Fibroblast of lung (primary cell): ENCODE measurements at regions not wholly inside any gene's neighbourhood (a gene's known extent, or its start where the extent isn't known, plus 50 kb on each side); places are given as distances from the start of the nearest gene placed in this dataset.
A peak's percentile ranks its signal among the peaks of the same experiment; 100 is the strongest.

Source experiments
- DNase-seq, 2 donors: peaks; one replicate each; pipeline versions ENCODE4 v3.0.0 to v3.0.0-alpha.2; 2010; ENCODE audit warnings: low read depth in 2 of 2
- H2AFZ ChIP-seq: 2 replicates; pipeline ENCODE4 v1.5.1; 2012; ENCODE audit warnings: low read length, control low read depth, inconsistent platforms
- H3K27ac ChIP-seq: 2 replicates; pipeline ENCODE4 v1.5.1; 2011; ENCODE audit warnings: low read length, control low read depth; ENCODE audit not compliant: insufficient read depth
- H3K27me3 ChIP-seq: 2 replicates; pipeline ENCODE4 v1.5.1; 2011; ENCODE audit warnings: mild to moderate bottlenecking, low read length; ENCODE audit not compliant: control insufficient read depth, insufficient read depth
- H3K36me3 ChIP-seq: 2 replicates; pipeline ENCODE4 v1.5.1; 2011; ENCODE audit warnings: low read length; ENCODE audit not compliant: control insufficient read depth, insufficient read depth
- H3K4me1 ChIP-seq: 2 replicates; pipeline ENCODE4 v1.5.1; 2011; ENCODE audit warnings: low read length; ENCODE audit not compliant: control insufficient read depth, insufficient read depth; ENCODE audit errors: extremely low read depth
- H3K4me2 ChIP-seq: 2 replicates; pipeline ENCODE4 v1.5.1; 2011; ENCODE audit warnings: low read length, control low read depth; ENCODE audit not compliant: insufficient read depth; ENCODE audit errors: extremely low read depth
- H3K4me3 ChIP-seq, 4 experiments: fragments of 200-600 bp in 1 of 4; sonication (generic) in 1 of 4; replicated peaks in 1 of 4; 2 replicates each; pipeline ENCODE4 v1.5.1; 2011 to 2016; ENCODE audit warnings: low read length in 4 of 4, low read depth in 3 of 4, mild to moderate bottlenecking in 3 of 4, control low read depth in 2 of 4, inconsistent platforms in 1 of 4, mixed read lengths in 1 of 4; ENCODE audit not compliant: insufficient read depth in 1 of 4; ENCODE audit errors: control extremely low read depth in 1 of 4
- H3K79me2 ChIP-seq: 2 replicates; pipeline ENCODE4 v1.5.1; 2012; ENCODE audit warnings: mild to moderate bottlenecking, low read length, inconsistent platforms; ENCODE audit not compliant: control insufficient read depth, insufficient read depth
- H3K9ac ChIP-seq: 2 replicates; pipeline ENCODE4 v1.5.1; 2011; ENCODE audit warnings: mild to moderate bottlenecking, low read length, control low read depth; ENCODE audit not compliant: insufficient read depth
- H3K9me3 ChIP-seq: 2 replicates; pipeline ENCODE4 v1.5.1; 2012; ENCODE audit warnings: low read depth, low read length; ENCODE audit not compliant: control insufficient read depth, insufficient read depth
- H4K20me1 ChIP-seq: 2 replicates; pipeline ENCODE4 v1.5.1; 2011; ENCODE audit warnings: low read length; ENCODE audit not compliant: control insufficient read depth, insufficient read depth; ENCODE audit errors: extremely low read depth
- EZH2 ChIP-seq: IDR thresholded peaks from 2 replicates; pipeline ENCODE4 v1.5.1; 2012; ENCODE audit warnings: low read length, control low read depth, mild to moderate bottlenecking; ENCODE audit errors: missing control alignments
- TF ChIP-seq, protein P1 (sequence below), 2 donors: IDR thresholded peaks in 1 of 2; conservative IDR thresholded peaks in 1 of 2; 1 replicate in 1 of 2; 2 replicates in 1 of 2; pipeline ENCODE4 v1.5.1; 2011 to 2012; ENCODE audit warnings: low read length in 2 of 2, control low read depth in 1 of 2, inconsistent platforms in 1 of 2, low read depth in 1 of 2, mild to moderate bottlenecking in 1 of 2

DNA sequence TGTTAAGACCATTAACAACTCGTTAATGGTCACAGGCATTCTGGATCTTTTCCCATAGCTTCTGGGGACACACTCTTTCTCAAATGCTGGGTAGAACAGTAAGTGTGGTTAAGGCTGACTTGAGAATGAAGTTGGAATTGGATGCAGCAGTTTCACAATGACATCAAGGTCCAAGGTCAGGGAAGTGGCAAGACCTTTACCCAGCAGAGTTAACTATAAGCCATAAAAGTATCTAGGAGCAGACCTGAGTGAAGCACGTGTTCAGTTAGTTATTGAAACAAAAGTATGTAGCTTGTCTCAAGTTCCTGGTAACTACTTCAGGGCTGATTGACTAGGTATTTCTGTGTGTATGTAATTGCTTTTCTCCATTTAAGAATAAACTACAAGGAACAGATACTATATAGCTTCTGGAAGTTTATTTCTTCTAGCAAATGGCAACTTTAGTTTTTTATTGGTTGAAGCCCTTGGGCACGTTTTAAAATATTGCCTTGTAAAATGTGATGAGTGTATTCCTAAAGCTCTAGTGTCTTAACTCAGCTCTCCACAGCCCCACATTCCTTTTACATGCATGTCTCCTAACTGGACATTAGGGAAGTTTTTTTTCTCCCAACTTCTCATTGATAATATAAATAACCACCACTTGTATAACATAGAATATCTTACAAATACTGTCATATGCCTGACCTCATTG lies 479.0 kb upstream of the CITED2 start:
- H3K27ac ChIP-seq = peak overlapping the region; percentile 46
- no peak overlapping the region for H3K4me2 ChIP-seq

GRCh38 chr6:139852488-139853140 lies 478.2 kb upstream of the CITED2 start:
- Histone ChIP-seq H3K4me3 (no peak overlapping the region), H3K4me1 (peaks cover 12% of the 10 kb centered on the region), H3K4me2 (no peak overlapping the region), H3K9ac (no peak overlapping the region), H4K20me1 (no peaks in the 10 kb centered on the region), H3K27ac (peak overlapping the region; percentile 46), H3K9me3 (no peaks in the 10 kb centered on the region), H2AFZ (peak overlapping the region; percentile 36), H3K79me2 (no peaks in the 10 kb centered on the region), H3K36me3 (no peaks in the 10 kb centered on the region), H3K27me3 (no peaks in the 10 kb centered on the region)
- no peak for TF ChIP-seq EZH2
- TF ChIP-seq, protein P1, sequence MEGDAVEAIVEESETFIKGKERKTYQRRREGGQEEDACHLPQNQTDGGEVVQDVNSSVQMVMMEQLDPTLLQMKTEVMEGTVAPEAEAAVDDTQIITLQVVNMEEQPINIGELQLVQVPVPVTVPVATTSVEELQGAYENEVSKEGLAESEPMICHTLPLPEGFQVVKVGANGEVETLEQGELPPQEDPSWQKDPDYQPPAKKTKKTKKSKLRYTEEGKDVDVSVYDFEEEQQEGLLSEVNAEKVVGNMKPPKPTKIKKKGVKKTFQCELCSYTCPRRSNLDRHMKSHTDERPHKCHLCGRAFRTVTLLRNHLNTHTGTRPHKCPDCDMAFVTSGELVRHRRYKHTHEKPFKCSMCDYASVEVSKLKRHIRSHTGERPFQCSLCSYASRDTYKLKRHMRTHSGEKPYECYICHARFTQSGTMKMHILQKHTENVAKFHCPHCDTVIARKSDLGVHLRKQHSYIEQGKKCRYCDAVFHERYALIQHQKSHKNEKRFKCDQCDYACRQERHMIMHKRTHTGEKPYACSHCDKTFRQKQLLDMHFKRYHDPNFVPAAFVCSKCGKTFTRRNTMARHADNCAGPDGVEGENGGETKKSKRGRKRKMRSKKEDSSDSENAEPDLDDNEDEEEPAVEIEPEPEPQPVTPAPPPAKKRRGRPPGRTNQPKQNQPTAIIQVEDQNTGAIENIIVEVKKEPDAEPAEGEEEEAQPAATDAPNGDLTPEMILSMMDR (conservative IDR thresholded peaks at IDR 0.05 in 1 of 2, IDR thresholded peaks at IDR 0.05 in 1 of 2; ENCODE audit: low read depth in 1 of 2, low read length in 2 of 2) = no peak
- peak; percentile 51 to 84 for DNase-seq

More for the DNA sequence above, 479.0 kb upstream of the CITED2 start:
- Histone ChIP-seq H3K4me3 (no peak overlapping the region), H3K9ac (no peak overlapping the region), H3K27me3 (no peaks in the 10 kb centered on the region), H3K36me3 (no peaks in the 10 kb centered on the region), H3K4me1 (peaks cover 12% of the 10 kb centered on the region), H3K79me2 (no peaks in the 10 kb centered on the region), H2AFZ (no peak overlapping the region), H4K20me1 (no peaks in the 10 kb centered on the region), H3K9me3 (no peaks in the 10 kb centered on the region)
- peak in 1 of 2 donors; percentile 55 for DNase-seq
- no peak for TF ChIP-seq EZH2
- TF ChIP-seq, protein P1 (conservative IDR thresholded peaks at IDR 0.05 in 1 of 2, IDR thresholded peaks at IDR 0.05 in 1 of 2; ENCODE audit: low read depth in 1 of 2, low read length in 2 of 2) = no peak

- DNase-seq = no peak
These were observed 477.6 kb upstream of the CITED2 start for GRCh38 chr6:139852067-139852466.

More at GRCh38 chr6:139852067-139852466, 477.6 kb upstream of the CITED2 start:
- Histone ChIP-seq H3K9ac (no peak overlapping the region), H3K4me3 (no peak overlapping the region), H3K9me3 (no peaks in the 10 kb centered on the region), H2AFZ (no peak overlapping the region), H3K27me3 (no peaks in the 10 kb centered on the region), H4K20me1 (no peaks in the 10 kb centered on the region), H3K27ac (peak overlapping the region; percentile 34), H3K79me2 (no peaks in the 10 kb centered on the region), H3K4me2 (no peak overlapping the region), H3K4me1 (peaks cover 12% of the 10 kb centered on the region), H3K36me3 (no peaks in the 10 kb centered on the region)
- no peak for TF ChIP-seq EZH2
- TF ChIP-seq, protein P1 (conservative IDR thresholded peaks at IDR 0.05 in 1 of 2, IDR thresholded peaks at IDR 0.05 in 1 of 2; ENCODE audit: low read depth in 1 of 2, low read length in 2 of 2) = no peak
